C1 segment of cervical spinal cord (tissue), 14 donors: ENCODE measurements at regions not wholly inside any gene's neighbourhood (a gene's known extent, or its start where the extent isn't known, plus 50 kb on each side); places are given as distances from the start of the nearest gene placed in this dataset.
A peak's percentile ranks its signal among the peaks of the same experiment; 100 is the strongest.
"Not testable (repeated sequence)": the region's sequence is repeated elsewhere in the genome, so short reads cannot be mapped to it uniquely, and the experiment has no call there.

Experiments used
- DNase-seq, 14 donors: peaks; one replicate each; lab custom pipeline; 2025; lab: John Stamatoyannopoulos, UW

GRCh38 chr19:29154163-29154562, 58.8 kb downstream of the UQCRFS1 start:
- DNase-seq, result no peak

GRCh38 chr19:29145756-29146155, 67.2 kb downstream of the UQCRFS1 start:
- DNase-seq, result no peak

DNA sequence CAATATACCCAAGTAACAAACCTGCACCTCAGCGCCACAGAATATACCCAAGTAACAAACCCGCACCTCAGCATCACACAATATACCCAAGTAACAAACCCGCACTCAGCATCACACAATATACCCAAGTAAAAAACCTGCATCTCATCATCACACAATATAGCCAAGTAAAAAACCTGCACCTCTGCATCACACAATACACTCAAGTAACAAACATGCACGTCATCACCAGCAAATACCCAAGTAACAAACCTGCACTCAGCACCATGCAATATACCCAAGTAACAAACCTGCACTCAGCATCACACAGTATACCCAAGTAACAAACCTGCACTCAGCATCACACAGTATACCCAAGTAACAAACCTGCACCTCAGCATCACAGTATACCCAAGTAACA, 69.8 kb downstream of the UQCRFS1 start:
- DNase-seq, result no peak

- no peak for DNase-seq
These were observed 73.7 kb downstream of the UQCRFS1 start for GRCh38 chr19:29139227-29139626.

- DNase-seq, result not testable (repeated sequence)
These were observed 74.7 kb downstream of the UQCRFS1 start for GRCh38 chr19:29138206-29138605.

GRCh38 chr19:29131456-29131855, 81.5 kb downstream of the UQCRFS1 start:
- DNase-seq, result no peak

DNA sequence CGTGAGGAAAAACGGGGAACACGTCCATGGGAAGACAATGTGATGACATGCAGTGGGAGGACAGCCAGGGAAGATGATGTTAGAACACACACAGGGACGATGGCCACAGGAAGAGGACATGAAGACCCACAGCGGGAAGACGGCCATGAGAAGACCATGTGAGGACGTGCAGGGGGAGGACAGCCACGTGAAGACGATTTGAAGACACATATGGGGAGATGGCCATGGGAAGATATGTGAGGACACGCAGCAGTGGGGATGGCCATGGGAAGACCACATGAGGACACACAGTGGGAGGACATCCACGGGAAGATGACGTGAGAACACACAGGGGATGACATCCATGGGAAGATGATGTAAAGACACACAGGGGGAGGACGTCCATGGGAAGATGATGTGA, 83.8 kb downstream of the UQCRFS1 start:
- no peak for DNase-seq

- no peak for DNase-seq
These were observed 84.7 kb downstream of the UQCRFS1 start for GRCh38 chr19:29128203-29128602.

DNA sequence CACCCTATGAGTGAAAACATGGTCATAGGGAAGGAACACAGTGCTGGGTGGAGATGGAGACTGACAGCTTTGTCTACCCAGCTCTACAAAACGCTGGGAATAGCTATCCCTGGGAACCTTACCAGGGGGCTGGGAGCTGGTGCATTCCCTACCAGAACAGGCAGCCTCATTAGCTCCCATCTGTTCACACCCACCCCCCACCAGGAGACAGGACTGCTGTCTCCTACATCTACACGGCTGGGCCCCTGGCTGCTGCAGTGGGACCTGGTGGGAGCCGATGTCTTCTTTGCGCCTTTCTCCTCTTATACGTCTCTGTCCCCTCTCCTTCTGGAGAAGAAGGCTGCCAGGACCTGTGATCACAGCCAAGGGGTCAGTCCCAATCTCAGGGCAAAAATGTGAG, 90.8 kb downstream of the UQCRFS1 start:
- DNase-seq, result no peak

GRCh38 chr19:29121684-29122083, 91.3 kb downstream of the UQCRFS1 start:
- DNase-seq, result peak in 1 of 14 donors; percentile 15

GRCh38 chr19:29120466-29120865, 92.5 kb downstream of the UQCRFS1 start:
- no peak for DNase-seq

DNA sequence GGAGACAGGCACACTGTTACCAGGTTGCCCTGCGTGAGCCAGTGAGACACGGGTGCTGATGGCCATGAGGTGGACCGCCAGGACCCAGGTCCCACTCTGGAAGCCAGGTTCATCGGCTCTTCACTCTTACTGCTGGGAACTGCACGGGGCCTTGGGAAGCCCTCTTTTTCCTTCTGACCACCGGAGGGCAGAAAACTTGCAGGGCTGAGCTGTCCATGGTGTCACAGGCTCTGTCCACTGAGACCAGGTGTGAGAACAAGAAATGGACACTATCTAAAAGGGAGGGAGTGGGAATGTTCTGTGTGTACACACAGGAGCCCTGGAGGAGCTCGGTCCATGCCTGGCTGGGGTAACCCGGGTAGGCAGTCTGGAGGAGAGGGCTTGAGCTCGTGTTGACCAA, 93.4 kb downstream of the UQCRFS1 start:
- no peak for DNase-seq

DNA sequence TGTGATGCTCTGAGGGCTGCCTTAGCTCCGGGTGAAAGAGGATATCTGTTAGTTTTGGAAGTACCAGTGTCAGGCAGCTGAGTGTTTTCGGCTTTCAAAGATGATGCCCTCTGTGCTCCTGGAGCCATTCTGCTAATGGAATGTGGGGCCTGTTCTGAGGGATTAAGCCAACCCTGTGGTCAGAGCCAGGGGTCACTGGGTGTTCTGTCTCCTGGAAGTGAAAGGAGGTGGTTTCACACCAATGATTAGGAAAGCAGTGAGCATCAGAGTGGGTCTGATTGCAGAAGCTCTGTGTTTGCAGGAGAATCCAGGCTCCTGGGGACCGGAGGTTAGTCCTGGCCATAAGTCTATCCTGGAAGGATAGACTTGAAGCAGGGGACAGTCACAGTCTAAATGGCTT, 94.6 kb downstream of the UQCRFS1 start:
- DNase-seq, result no peak

DNA sequence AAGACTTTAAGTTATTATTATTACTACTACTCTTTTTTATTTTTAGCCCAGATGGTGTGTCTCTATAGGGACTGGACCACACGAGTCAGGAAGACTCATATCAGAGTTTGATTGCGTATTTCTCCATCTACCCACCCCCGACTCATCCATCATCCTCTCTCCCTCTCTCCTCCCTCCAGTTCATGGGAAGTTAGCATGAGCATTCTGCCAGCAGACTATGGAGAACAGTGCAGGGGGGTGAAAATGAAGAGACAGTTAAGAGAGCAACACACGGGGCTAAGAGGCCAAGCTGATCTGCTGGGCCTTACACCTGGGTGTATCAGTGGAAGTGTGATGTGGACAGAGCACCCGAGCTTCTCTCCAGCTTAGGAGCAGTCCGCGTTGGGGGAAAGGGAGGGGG, 95.0 kb downstream of the UQCRFS1 start:
- DNase-seq, result no peak

DNA sequence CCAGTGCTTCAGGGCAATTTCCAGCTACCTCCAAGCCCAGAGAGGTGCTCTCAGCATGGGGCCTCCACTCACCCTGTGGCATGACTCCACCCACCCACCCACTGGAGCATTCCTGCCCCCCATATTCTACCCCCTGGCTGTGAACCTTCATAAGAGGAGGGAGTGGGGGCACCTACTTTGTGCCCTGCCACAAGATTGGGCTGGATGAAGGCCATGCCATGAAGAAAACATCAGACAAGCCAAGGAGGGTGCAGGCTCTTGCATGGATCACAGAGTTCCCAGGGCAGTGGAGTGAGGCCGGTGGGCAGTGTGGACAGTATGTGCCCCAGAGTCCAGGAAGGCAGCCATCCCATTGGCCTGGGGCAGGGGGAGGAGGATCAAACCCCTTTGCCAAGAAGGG, 97.8 kb downstream of the UQCRFS1 start:
- no peak for DNase-seq

- DNase-seq, result no peak
These were observed 99.1 kb downstream of the UQCRFS1 start for GRCh38 chr19:29113838-29114237.

DNA sequence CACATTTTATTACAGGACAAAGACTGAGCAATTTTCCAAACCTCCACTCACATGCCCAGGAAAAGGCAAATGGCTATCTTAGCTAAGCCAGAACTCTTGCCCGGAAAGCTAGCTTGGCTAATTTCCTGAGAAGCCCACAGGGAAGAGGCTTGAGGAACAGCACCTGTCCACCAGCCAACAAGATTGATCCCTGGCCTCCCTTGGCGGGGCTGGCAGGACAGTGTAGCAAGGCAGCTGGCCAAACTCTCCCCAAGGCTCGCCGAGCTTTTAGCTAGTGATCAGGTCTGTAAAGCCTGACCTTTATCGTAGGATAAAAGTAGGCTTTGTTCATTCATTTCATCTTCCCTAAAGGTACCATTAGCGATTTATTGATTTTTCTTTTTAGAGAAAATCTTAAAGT, 101.4 kb downstream of the UQCRFS1 start:
- DNase-seq, result peak in 2 of 14 donors; percentile 1 to 14

- DNase-seq, result no peak
These were observed 105.1 kb downstream of the UQCRFS1 start for GRCh38 chr19:29107831-29108230.

DNA sequence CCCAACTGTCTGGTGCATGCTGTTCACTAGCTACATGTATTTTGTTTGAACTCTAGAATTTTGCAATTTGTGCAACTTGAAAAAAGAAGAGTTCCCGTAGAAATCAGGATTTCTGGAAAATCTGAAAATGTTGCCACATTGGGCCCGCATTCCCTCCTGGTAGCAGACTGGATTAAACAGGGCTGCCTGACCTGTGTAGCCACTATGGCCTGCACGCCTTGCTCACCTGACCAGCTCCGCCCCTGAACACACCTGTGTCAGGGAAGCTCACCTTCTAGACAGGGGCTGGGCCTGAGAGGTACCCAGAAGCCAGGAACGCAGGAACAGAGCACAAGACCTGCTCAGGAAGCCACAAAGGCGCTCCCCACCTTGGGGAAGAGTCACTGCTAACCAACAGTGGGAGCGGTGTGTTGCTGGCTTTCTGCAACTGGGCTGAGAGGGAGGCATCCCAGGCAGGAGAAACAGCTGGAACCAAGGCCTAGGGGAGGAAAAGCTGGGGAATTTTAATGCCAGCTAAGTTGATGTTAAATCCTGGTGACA, 106.5 kb downstream of the UQCRFS1 start:
- no peak for DNase-seq

- no peak for DNase-seq
These were observed 107.2 kb downstream of the UQCRFS1 start for GRCh38 chr19:29105629-29106292.

DNA sequence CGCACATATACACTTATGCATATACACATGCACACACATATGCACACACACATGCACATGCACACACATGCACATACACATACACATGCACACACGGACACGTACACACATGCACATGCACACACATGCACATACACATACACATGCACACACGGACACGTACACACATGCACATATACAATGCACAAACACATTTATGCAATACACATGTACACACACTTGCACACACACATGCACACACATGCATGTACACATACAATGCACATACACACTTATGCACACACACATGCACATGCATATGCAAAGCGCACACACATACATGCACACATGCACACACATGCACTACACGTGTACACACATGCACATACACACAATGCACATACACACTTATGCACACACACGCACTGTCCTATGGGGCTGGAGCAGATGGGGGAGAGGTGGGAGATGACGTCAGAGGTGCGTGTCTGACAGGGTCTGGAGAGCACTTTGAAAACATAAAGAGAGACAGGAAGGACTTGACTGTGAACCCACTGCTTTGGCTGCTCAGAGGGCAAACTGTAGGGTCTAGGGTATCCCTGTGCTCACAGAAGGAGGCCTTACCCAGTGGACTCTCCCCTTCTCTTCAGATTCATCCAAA, 108.2 kb downstream of the UQCRFS1 start:
- DNase-seq, result no peak

GRCh38 chr19:29098863-29099481, 114.0 kb downstream of the UQCRFS1 start:
- peak in 2 of 14 donors; percentile 4 to 44 for DNase-seq

GRCh38 chr19:29098091-29098490, 114.9 kb downstream of the UQCRFS1 start:
- DNase-seq, result no peak
